Breast epithelium (tissue), 4 donors: ENCODE measurements at regions not wholly inside any gene's neighbourhood (a gene's known extent, or its start where the extent isn't known, plus 50 kb on each side); places are given as distances from the start of the nearest gene placed in this dataset.

Source experiments
- DNase-seq, 2 donors: peaks; one replicate each; pipeline ENCODE4 v3.0.0-alpha.2; 2019; ENCODE audit warnings: low spot score in 2 of 2
- H3K27ac ChIP-seq, 2 donors: fragments of 200-600 bp; sonication (generic) in 1 of 2; one replicate each; pipeline ENCODE4 v1.5.1; 2016 to 2019; ENCODE audit warnings: mild to moderate bottlenecking in 1 of 2
- H3K27me3 ChIP-seq, 2 donors: fragments of 200-600 bp; sonication (generic) in 1 of 2; one replicate each; pipeline versions ENCODE4 v1.5.1 to v1.6.0; 2017 to 2019; ENCODE audit warnings: control low read depth in 1 of 2, mild to moderate bottlenecking in 1 of 2
- H3K36me3 ChIP-seq: fragments of 200-600 bp; one replicate; pipeline ENCODE4 v1.5.1; 2019
- H3K4me1 ChIP-seq, 2 donors: fragments of 200-600 bp; sonication (generic); one replicate each; pipeline ENCODE4 v1.5.1; 2016 to 2019; ENCODE audit warnings: control low read depth in 1 of 2
- H3K4me3 ChIP-seq, 3 donors: fragments of 200-600 bp; sonication (generic); 1 replicate in 2 of 3; 2 replicates in 1 of 3; pipeline ENCODE4 v1.5.1; 2016 to 2019; ENCODE audit warnings: mild to moderate bottlenecking in 3 of 3, moderate library complexity in 2 of 3
- H3K9me3 ChIP-seq, 2 donors: fragments of 200-600 bp; sonication (generic) in 1 of 2; one replicate each; pipeline ENCODE4 v1.5.1; 2016 to 2019; ENCODE audit warnings: control low read depth in 1 of 2
- POLR2A ChIP-seq: fragments of 450-650 bp; IDR thresholded peaks from one replicate; pipeline ENCODE4 v1.6.1; 2016; ENCODE audit warnings: antibody characterized with exemption, mild to moderate bottlenecking, moderate library complexity
- POLR2AphosphoS5 ChIP-seq, 3 donors: sonication (generic); formaldehyde crosslinking; IDR thresholded peaks; one replicate each; pipeline ENCODE4 v1.6.1; 2017; ENCODE audit warnings: antibody characterized with exemption in 3 of 3
- intact Hi-C: fragments of 100-400 bp; cut with DNase I; formaldehyde crosslinking; loops from one replicate; pipeline ENCODE4 v1.15.1; 2023; ENCODE audit warnings: low total_unique reads
- TF ChIP-seq, protein P1 (sequence below), 3 donors: fragments of 450-650 bp; IDR thresholded peaks; one replicate each; pipeline ENCODE4 v1.5.1; 2016 to 2017; ENCODE audit warnings: antibody characterized with exemption in 3 of 3, mild to moderate bottlenecking in 3 of 3, moderate library complexity in 3 of 3

DNA sequence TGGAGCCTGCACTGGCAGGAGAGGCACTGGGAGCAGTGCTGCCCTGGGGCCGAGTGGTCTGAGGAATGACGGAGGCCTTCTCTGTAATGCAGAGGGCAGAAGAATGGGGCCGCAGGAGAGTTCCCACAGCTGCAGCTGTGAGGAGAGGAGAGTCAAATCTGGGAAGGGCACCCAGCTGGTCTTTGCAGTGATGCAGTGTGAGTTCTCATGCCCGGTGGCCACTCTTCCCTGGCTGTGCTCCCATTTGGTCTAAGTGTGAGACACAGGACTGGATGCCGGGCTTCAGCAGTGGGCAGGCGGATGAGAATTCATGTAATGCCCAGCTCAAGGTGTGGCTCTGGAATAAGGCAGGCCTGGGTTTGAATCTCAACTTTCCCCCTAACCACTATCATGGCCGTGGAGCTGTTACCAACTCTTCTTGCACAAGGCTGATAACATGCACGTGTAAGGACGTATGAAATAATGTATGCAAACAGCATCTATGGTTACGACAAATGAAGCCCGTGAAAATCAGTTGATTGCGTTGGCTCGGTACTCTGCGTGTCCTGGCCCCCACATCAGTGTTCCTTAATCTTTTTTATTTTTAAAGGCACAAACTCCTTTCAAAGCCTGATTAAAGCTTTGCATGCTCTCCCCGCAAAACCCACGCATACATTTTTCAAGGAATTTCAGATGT, 71.6 kb downstream of the ACKR3 start:
- Histone ChIP-seq H3K9me3 (no peaks in the 10 kb centered on the region), H3K36me3 (no peaks in the 10 kb centered on the region), H3K4me3 (no peak overlapping the region), H3K27me3 (no peaks in the 10 kb centered on the region), H3K27ac (no peak overlapping the region), H3K4me1 (no peaks in the 10 kb centered on the region)
- intact Hi-C loops, result no loop called here
- no peak for DNase-seq
- no peak for TF ChIP-seq POLR2AphosphoS5 (IDR thresholded peaks at IDR 0.05)
- TF ChIP-seq POLR2A, result no peak
- TF ChIP-seq, protein P1, sequence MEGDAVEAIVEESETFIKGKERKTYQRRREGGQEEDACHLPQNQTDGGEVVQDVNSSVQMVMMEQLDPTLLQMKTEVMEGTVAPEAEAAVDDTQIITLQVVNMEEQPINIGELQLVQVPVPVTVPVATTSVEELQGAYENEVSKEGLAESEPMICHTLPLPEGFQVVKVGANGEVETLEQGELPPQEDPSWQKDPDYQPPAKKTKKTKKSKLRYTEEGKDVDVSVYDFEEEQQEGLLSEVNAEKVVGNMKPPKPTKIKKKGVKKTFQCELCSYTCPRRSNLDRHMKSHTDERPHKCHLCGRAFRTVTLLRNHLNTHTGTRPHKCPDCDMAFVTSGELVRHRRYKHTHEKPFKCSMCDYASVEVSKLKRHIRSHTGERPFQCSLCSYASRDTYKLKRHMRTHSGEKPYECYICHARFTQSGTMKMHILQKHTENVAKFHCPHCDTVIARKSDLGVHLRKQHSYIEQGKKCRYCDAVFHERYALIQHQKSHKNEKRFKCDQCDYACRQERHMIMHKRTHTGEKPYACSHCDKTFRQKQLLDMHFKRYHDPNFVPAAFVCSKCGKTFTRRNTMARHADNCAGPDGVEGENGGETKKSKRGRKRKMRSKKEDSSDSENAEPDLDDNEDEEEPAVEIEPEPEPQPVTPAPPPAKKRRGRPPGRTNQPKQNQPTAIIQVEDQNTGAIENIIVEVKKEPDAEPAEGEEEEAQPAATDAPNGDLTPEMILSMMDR (IDR thresholded peaks at IDR 0.05), result no peak

DNA sequence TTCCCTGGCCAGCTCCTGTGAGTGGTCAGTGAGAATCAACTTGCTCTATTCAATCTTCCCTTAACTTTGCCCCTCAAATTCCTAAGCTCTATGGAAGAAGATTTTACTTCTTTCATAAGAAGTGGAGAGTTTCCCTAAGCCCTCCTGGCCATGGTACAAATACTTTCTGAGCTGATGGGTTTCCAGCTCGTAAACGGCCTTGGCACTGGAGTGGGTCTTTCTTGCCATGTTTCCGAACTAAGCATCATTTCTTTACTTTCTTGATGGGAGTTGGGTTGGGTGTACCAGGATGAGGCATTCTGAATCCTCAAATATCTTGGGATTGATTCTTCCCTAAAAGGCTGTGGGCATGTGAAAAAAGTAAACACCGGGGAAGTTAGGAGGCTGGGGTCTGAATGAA, 72.5 kb downstream of the ACKR3 start:
- H3K9me3 ChIP-seq, result no peaks in the 10 kb centered on the region
- H3K4me3 ChIP-seq, result no peak overlapping the region
- TF ChIP-seq POLR2AphosphoS5 (IDR thresholded peaks at IDR 0.05), result no peak
- no peak for TF ChIP-seq POLR2A
- TF ChIP-seq, protein P1 (IDR thresholded peaks at IDR 0.05), result no peak
- no peaks in the 10 kb centered on the region for H3K4me1 ChIP-seq
- H3K27me3 ChIP-seq, result no peaks in the 10 kb centered on the region
- H3K36me3 ChIP-seq, result no peaks in the 10 kb centered on the region
- intact Hi-C loops, result no loop called here
- DNase-seq, result peak in 1 of 2 donors; percentile 10
- peak overlapping the region; percentile 66 to 79 for H3K27ac ChIP-seq

DNA sequence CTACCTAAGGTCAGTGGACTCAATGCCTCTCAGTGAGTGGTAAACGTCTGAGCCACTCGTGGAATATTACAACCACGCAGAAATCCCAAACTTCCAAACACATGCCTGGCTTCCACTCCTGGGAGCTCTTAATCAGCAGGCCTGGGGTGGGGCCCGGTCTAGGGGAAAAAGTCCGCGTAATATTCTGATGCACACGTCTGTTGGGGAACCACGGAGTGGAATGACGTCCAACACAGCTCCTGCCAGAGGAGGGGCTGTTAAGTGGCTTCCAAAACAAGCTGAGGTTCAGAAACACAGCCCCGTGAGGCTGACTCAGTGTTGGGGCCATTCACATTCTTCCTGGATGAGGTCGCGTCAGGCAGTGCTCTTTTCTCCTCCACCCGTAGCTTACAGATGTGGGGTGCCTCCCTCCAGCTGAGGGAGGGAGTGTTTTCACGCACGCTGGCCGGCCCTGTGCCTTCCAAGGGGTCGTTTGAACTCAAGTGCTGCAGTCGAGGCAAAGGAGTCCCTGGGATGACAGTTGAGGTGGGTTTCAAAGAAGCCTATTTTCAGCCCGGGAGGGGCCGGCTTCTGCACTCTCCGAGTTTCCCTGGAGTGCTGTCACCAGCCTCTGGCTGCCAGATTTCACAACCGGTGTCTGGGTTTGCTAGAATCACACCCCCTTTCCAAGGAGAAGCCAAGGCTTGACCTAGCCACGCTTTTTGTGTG, 73.1 kb downstream of the ACKR3 start:
- peak; percentile 60 to 71 for DNase-seq
- H3K4me3 ChIP-seq, result peak overlapping the region in 1 of 3 donors; percentile 33
- no peaks in the 10 kb centered on the region for H3K27me3 ChIP-seq
- H3K36me3 ChIP-seq, result no peaks in the 10 kb centered on the region
- TF ChIP-seq POLR2A (no peak), POLR2AphosphoS5 (IDR thresholded peaks at IDR 0.05) (peak; percentile 68 to 94 (median 79))
- TF ChIP-seq, protein P1 (IDR thresholded peaks at IDR 0.05), result no peak
- no peaks in the 10 kb centered on the region for H3K9me3 ChIP-seq
- H3K27ac ChIP-seq, result peak overlapping the region; percentile 79 to 86
- H3K4me1 ChIP-seq, result no peaks in the 10 kb centered on the region
- intact Hi-C loops, result no loop called here

DNA sequence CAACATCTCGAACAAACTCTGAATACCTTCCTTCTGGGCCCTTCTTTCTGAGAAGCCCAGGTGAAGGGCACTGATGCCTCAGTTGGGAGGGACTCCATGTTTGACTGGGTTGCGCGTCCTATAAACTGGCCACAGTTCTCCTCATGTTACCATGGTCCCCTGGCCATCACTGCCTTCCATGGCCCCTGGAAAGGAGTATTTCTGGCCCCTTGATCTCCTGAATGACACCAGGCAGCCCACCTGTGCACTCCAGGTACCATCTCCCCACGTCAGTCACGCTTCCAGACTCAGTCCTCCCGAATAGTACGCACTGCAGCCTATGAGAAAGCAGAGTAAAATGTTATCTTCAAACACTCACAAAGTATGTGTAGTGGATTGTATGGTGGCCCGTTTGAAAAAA, 73.9 kb downstream of the ACKR3 start:
- TF ChIP-seq, protein P1 (IDR thresholded peaks at IDR 0.05), result no peak
- TF ChIP-seq POLR2AphosphoS5 (IDR thresholded peaks at IDR 0.05) (no peak), POLR2A (no peak)
- Histone ChIP-seq H3K36me3 (no peaks in the 10 kb centered on the region), H3K27ac (peak overlapping the region; percentile 79 to 86)

DNA sequence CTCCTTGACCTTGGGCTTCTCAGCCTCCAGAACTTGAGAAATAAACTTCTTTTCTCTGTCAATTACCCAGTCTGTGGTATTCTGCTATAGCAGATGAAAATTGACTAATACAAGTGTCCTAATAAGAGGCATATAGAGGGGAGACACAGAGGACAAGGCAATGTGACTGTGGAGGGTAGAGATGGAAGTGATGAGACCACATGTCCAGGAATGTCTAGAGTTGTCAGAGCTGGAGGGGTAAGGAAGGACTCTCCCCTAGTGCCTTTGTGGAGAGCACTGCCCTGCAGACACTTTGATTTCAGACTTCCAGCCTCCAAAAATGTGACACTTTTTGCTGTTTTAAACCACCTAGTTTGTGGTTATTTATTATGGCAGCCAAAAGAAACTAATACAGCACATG, 74.4 kb downstream of the ACKR3 start:
- DNase-seq, result no peak
- H3K27ac ChIP-seq, result peak overlapping the region in 1 of 2 donors; percentile 79
- no peak overlapping the region for H3K4me3 ChIP-seq
- no peaks in the 10 kb centered on the region for H3K9me3 ChIP-seq
- intact Hi-C loops, result no loop called here
- H3K36me3 ChIP-seq, result no peaks in the 10 kb centered on the region
- no peaks in the 10 kb centered on the region for H3K4me1 ChIP-seq
- H3K27me3 ChIP-seq, result no peaks in the 10 kb centered on the region
- TF ChIP-seq POLR2A (no peak), POLR2AphosphoS5 (IDR thresholded peaks at IDR 0.05) (no peak)
- TF ChIP-seq, protein P1 (IDR thresholded peaks at IDR 0.05), result no peak

More for the DNA sequence above, 73.9 kb downstream of the ACKR3 start:
- Histone ChIP-seq H3K4me1 (no peaks in the 10 kb centered on the region), H3K9me3 (no peaks in the 10 kb centered on the region), H3K4me3 (no peak overlapping the region), H3K27me3 (no peaks in the 10 kb centered on the region)
- DNase-seq, result peak in 1 of 2 donors; percentile 10
- intact Hi-C loops, result no loop called here
